ENCODE measurements at regions not wholly inside any gene's neighbourhood (a gene's known extent, or its start where the extent isn't known, plus 50 kb on each side); places are given as distances from the start of the nearest gene placed in this dataset.

- TF ChIP-seq, protein P1, sequence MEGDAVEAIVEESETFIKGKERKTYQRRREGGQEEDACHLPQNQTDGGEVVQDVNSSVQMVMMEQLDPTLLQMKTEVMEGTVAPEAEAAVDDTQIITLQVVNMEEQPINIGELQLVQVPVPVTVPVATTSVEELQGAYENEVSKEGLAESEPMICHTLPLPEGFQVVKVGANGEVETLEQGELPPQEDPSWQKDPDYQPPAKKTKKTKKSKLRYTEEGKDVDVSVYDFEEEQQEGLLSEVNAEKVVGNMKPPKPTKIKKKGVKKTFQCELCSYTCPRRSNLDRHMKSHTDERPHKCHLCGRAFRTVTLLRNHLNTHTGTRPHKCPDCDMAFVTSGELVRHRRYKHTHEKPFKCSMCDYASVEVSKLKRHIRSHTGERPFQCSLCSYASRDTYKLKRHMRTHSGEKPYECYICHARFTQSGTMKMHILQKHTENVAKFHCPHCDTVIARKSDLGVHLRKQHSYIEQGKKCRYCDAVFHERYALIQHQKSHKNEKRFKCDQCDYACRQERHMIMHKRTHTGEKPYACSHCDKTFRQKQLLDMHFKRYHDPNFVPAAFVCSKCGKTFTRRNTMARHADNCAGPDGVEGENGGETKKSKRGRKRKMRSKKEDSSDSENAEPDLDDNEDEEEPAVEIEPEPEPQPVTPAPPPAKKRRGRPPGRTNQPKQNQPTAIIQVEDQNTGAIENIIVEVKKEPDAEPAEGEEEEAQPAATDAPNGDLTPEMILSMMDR (IDR thresholded peaks at IDR 0.05) = no peak
- TF ChIP-seq ZFX (IDR thresholded peaks at IDR 0.05; ENCODE audit: borderline replicate concordance) = no peak
- no peak overlapping the region for H3K27ac ChIP-seq
These were observed 223.8 kb upstream of the SATB1 start for GRCh38 chr3:18648868-18649462.

DNA sequence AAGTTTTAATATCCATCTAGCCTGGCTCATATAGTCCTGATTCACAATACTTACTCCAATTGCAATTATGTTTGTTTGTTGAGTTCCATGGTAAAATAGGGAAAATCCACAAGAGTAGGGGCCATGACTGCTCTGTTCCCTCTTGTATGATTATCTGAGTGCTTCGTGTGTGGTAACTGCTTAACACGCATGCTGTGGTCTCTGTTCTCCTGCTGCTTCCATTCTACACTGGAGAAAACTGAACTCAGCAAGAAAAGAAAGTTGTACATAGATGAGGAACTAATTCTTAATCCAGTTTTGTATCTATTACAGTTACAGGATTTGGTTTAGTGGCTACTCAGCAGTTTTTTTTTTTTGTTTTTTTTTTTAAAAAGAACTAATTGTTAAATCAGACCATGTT lies 223.0 kb upstream of the SATB1 start:
- H3K27ac ChIP-seq = no peak overlapping the region
- no peak for TF ChIP-seq ZFX (IDR thresholded peaks at IDR 0.05; ENCODE audit: borderline replicate concordance)
- TF ChIP-seq, protein P1 (IDR thresholded peaks at IDR 0.05) = no peak

- no peak overlapping the region for H3K27ac ChIP-seq
- TF ChIP-seq, protein P1 (IDR thresholded peaks at IDR 0.05) = no peak
- no peak for TF ChIP-seq ZFX (IDR thresholded peaks at IDR 0.05; ENCODE audit: borderline replicate concordance)
These were observed 220.5 kb upstream of the SATB1 start for GRCh38 chr3:18645619-18646018.

DNA sequence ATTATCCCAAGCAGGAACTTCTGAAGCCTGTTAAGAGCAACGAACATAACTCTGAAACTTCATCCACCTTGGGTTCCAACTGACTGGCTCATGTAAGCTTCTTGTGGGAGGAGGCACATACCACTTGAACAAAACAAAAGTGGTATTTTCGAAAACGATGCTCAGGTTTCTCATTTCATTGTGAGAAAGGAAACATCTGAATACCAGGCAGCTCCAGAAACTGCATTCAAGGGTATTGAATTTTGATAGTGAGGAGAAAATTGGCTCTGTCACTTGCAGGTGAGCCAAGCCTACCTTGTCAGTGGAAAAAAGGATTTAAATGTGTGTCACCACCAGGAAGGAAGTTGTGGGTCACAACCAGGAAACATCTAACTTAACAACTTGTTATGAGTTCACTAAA lies 218.1 kb upstream of the SATB1 start:
- no peak overlapping the region for H3K27ac ChIP-seq
- TF ChIP-seq ZFX (IDR thresholded peaks at IDR 0.05; ENCODE audit: borderline replicate concordance) = no peak
- TF ChIP-seq, protein P1 (IDR thresholded peaks at IDR 0.05) = no peak

- H3K27ac ChIP-seq = no peak overlapping the region
- TF ChIP-seq ZFX (IDR thresholded peaks at IDR 0.05; ENCODE audit: borderline replicate concordance) = no peak
- TF ChIP-seq, protein P1 (IDR thresholded peaks at IDR 0.05) = no peak
These were observed 216.8 kb upstream of the SATB1 start for GRCh38 chr3:18641916-18642315.

DNA sequence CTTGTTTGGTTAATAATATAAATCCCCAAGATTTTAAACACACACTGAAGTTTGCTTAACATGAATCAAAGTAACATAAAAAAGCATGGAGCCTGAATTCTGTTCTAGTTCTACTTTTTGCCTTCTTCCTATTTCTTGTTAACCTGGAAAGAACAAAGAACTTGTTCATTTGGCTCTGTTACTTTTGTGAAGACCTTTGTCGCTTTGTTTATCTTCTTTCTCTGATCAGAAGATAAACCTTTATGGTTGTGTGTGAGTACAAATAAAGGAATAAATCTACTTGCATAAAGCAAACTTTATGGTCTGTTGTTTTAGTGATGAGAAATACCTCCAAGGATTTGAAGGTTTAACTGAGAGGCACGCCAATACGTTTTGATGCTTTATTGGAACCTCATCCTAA lies 210.1 kb upstream of the SATB1 start:
- H3K27ac ChIP-seq = peak overlapping the region; percentile 69
- TF ChIP-seq ZFX (IDR thresholded peaks at IDR 0.05; ENCODE audit: borderline replicate concordance) = no peak

GRCh38 chr3:18634461-18634860 lies 209.3 kb upstream of the SATB1 start:
- no peak for TF ChIP-seq ZFX (IDR thresholded peaks at IDR 0.05; ENCODE audit: borderline replicate concordance)
- TF ChIP-seq, protein P1 (IDR thresholded peaks at IDR 0.05) = no peak
- peak overlapping the region; percentile 69 for H3K27ac ChIP-seq

GRCh38 chr3:18633002-18633401 lies 207.9 kb upstream of the SATB1 start:
- no peak for TF ChIP-seq ZFX (IDR thresholded peaks at IDR 0.05; ENCODE audit: borderline replicate concordance)
- TF ChIP-seq, protein P1 (IDR thresholded peaks at IDR 0.05) = peak; percentile 38

More at GRCh38 chr3:18633002-18633401, 207.9 kb upstream of the SATB1 start:
- no peak overlapping the region for H3K27ac ChIP-seq
